ENCODE measurements at regions not wholly inside any gene's neighbourhood (a gene's known extent, or its start where the extent isn't known, plus 50 kb on each side); places are given as distances from the start of the nearest gene placed in this dataset.

GRCh38 chr3:31472479-31473390 is 60.0 kb upstream of the STT3B start:
- Histone ChIP-seq H3K36me3 (no peaks in the 10 kb centered on the region), H3K4me3 (no peak overlapping the region)
- DNase-seq (ENCODE audit: low spot score): no peak

GRCh38 chr3:31476209-31476608 is 56.5 kb upstream of the STT3B start:
- Histone ChIP-seq H3K27ac (no peak overlapping the region), H3K36me3 (no peaks in the 10 kb centered on the region), H3K4me1 (replicated peaks) (no peaks in the 10 kb centered on the region), H3K9me3 (no peaks in the 10 kb centered on the region), H3K4me3 (no peak overlapping the region), H3K27me3 (replicated peaks; ENCODE audit: insufficient read depth) (no peaks in the 10 kb centered on the region)
- intact Hi-C loops (cut with DNase I): no loop called here
- 98% methylated on average over 4 of the region's 4 CpGs for WGBS
- no peak for DNase-seq (ENCODE audit: low spot score)
- no peak for TF ChIP-seq POLR2AphosphoS5 (IDR thresholded peaks at IDR 0.05)
- no peak for TF ChIP-seq POLR2A (IDR thresholded peaks at IDR 0.05)
- no peak for TF ChIP-seq CTCF (IDR thresholded peaks at IDR 0.05)

More at GRCh38 chr3:31472479-31473390, 60.0 kb upstream of the STT3B start:
- Histone ChIP-seq H3K4me1 (replicated peaks) (no peaks in the 10 kb centered on the region), H3K27me3 (replicated peaks; ENCODE audit: insufficient read depth) (no peaks in the 10 kb centered on the region), H3K9me3 (no peaks in the 10 kb centered on the region), H3K27ac (no peak overlapping the region)
- intact Hi-C loops (cut with DNase I): no loop called here
- 81% methylated on average over 7 of the region's 7 CpGs for WGBS
- TF ChIP-seq POLR2A (IDR thresholded peaks at IDR 0.05): no peak
- TF ChIP-seq CTCF (IDR thresholded peaks at IDR 0.05): no peak
- no peak for TF ChIP-seq POLR2AphosphoS5 (IDR thresholded peaks at IDR 0.05)

- H3K4me3 ChIP-seq: no peak overlapping the region
- intact Hi-C loops (cut with DNase I): no loop called here
- H3K27ac ChIP-seq: no peak overlapping the region
- no peaks in the 10 kb centered on the region for H3K36me3 ChIP-seq
- WGBS: 96% methylated on average over 1 of the region's 1 CpG
- H3K9me3 ChIP-seq: no peaks in the 10 kb centered on the region
- H3K4me1 ChIP-seq (replicated peaks): no peaks in the 10 kb centered on the region
- TF ChIP-seq POLR2AphosphoS5 (IDR thresholded peaks at IDR 0.05) (no peak), POLR2A (IDR thresholded peaks at IDR 0.05) (no peak), CTCF (IDR thresholded peaks at IDR 0.05) (no peak)
- no peaks in the 10 kb centered on the region for H3K27me3 ChIP-seq (replicated peaks; ENCODE audit: insufficient read depth)
- DNase-seq (ENCODE audit: low spot score): no peak
These were observed 53.3 kb upstream of the STT3B start for GRCh38 chr3:31479431-31479830.

GRCh38 chr3:31481697-31482096 is 51.0 kb upstream of the STT3B start:
- intact Hi-C loops (cut with DNase I): no loop called here
- TF ChIP-seq POLR2AphosphoS5 (IDR thresholded peaks at IDR 0.05): no peak
- TF ChIP-seq CTCF (IDR thresholded peaks at IDR 0.05): no peak
- TF ChIP-seq POLR2A (IDR thresholded peaks at IDR 0.05): no peak
- no peaks in the 10 kb centered on the region for H3K36me3 ChIP-seq
- no peak overlapping the region for H3K27ac ChIP-seq
- H3K27me3 ChIP-seq (replicated peaks; ENCODE audit: insufficient read depth): no peaks in the 10 kb centered on the region
- DNase-seq (ENCODE audit: low spot score): no peak
- no peaks in the 10 kb centered on the region for H3K4me1 ChIP-seq (replicated peaks)
- no peak overlapping the region for H3K4me3 ChIP-seq
- WGBS: 70% methylated on average over 3 of the region's 3 CpGs
- no peaks in the 10 kb centered on the region for H3K9me3 ChIP-seq

All from prostate gland (tissue), 2 donors.